Progenitor cell of endocrine pancreas (in vitro differentiated cells): ENCODE measurements at regions not wholly inside any gene's neighbourhood (a gene's known extent, or its start where the extent isn't known, plus 50 kb on each side); places are given as distances from the start of the nearest gene placed in this dataset.

Source experiments
- DNase-seq: peaks from one replicate; pipeline ENCODE4 v3.0.0; 2021; ENCODE audit warnings: low spot score; ENCODE audit not compliant: unreplicated experiment
- H3K27ac Mint-ChIP-seq: 2 replicates; pipeline ENCODE4 v1.8.0; 2021; ENCODE audit warnings: mild to moderate bottlenecking, moderate library complexity, mixed read lengths
- H3K27me3 Mint-ChIP-seq: 2 replicates; pipeline ENCODE4 v1.8.0; 2021; ENCODE audit warnings: mixed read lengths
- H3K36me3 Mint-ChIP-seq: 2 replicates; pipeline ENCODE4 v1.8.0; 2022; ENCODE audit warnings: mixed read lengths; ENCODE audit not compliant: insufficient read depth
- H3K4me1 Mint-ChIP-seq: 2 replicates; pipeline ENCODE4 v1.8.0; 2021; ENCODE audit warnings: low read depth, mixed read lengths
- H3K4me3 Mint-ChIP-seq: 2 replicates; pipeline ENCODE4 v1.8.0; 2021; ENCODE audit warnings: low read depth, mild to moderate bottlenecking, moderate library complexity, mixed read lengths
- H3K9me3 Mint-ChIP-seq: 2 replicates; pipeline ENCODE4 v1.8.0; 2021; ENCODE audit warnings: low read depth, mixed read lengths
- TF ChIP-seq, protein P1 (sequence below): fragments of 200-600 bp; sonication (generic); IDR thresholded peaks from one replicate; pipeline ENCODE4 v1.5.0; 2021; ENCODE audit warnings: antibody characterized with exemption, mild to moderate bottlenecking; ENCODE audit not compliant: unreplicated experiment

GRCh38 chr7:41489885-41490284 lies 213.0 kb downstream of the INHBA start:
- no peak for DNase-seq
- TF ChIP-seq, protein P1, sequence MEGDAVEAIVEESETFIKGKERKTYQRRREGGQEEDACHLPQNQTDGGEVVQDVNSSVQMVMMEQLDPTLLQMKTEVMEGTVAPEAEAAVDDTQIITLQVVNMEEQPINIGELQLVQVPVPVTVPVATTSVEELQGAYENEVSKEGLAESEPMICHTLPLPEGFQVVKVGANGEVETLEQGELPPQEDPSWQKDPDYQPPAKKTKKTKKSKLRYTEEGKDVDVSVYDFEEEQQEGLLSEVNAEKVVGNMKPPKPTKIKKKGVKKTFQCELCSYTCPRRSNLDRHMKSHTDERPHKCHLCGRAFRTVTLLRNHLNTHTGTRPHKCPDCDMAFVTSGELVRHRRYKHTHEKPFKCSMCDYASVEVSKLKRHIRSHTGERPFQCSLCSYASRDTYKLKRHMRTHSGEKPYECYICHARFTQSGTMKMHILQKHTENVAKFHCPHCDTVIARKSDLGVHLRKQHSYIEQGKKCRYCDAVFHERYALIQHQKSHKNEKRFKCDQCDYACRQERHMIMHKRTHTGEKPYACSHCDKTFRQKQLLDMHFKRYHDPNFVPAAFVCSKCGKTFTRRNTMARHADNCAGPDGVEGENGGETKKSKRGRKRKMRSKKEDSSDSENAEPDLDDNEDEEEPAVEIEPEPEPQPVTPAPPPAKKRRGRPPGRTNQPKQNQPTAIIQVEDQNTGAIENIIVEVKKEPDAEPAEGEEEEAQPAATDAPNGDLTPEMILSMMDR = no peak
- Mint-ChIP-seq H3K4me3 (no peak overlapping the region), H3K4me1 (no peaks in the 10 kb centered on the region), H3K36me3 (no peaks in the 10 kb centered on the region), H3K27me3 (no peaks in the 10 kb centered on the region), H3K27ac (no peak overlapping the region), H3K9me3 (no peaks in the 10 kb centered on the region)

GRCh38 chr7:41487229-41487940 lies 215.5 kb downstream of the INHBA start:
- TF ChIP-seq, protein P1 = no peak
- H3K27ac Mint-ChIP-seq = no peak overlapping the region

GRCh38 chr7:41481353-41481752 lies 221.5 kb downstream of the INHBA start:
- H3K27me3 Mint-ChIP-seq = no peaks in the 10 kb centered on the region
- H3K36me3 Mint-ChIP-seq = no peaks in the 10 kb centered on the region
- H3K27ac Mint-ChIP-seq = no peak overlapping the region
- no peak for DNase-seq
- no peak overlapping the region for H3K4me3 Mint-ChIP-seq
- H3K9me3 Mint-ChIP-seq = peaks cover 19% of the 10 kb centered on the region
- TF ChIP-seq, protein P1 = no peak
- H3K4me1 Mint-ChIP-seq = peaks cover 1% of the 10 kb centered on the region

More at GRCh38 chr7:41487229-41487940, 215.5 kb downstream of the INHBA start:
- DNase-seq = no peak
- no peak overlapping the region for H3K4me3 Mint-ChIP-seq
- H3K4me1 Mint-ChIP-seq = no peaks in the 10 kb centered on the region
- H3K9me3 Mint-ChIP-seq = peaks cover 4% of the 10 kb centered on the region
- H3K27me3 Mint-ChIP-seq = no peaks in the 10 kb centered on the region
- no peaks in the 10 kb centered on the region for H3K36me3 Mint-ChIP-seq

DNA sequence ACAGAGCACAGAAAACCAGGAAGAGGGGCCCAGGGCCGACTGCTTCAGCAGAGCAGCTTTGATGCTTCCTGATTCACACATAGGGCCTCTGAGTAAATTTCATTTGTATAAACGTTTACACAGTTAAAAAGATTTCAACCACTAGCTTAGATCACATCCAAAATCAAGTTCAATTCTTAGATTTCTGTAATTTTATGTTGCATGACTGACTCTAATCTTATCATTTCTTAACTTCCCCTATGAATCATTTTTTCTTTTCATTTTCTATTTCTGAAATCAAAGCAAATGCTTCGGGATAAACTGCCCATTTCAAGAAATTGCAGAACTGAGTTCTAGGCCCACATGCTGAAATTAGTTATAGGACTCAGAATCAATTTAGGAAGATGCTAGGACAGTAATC lies 224.7 kb downstream of the INHBA start:
- Mint-ChIP-seq H3K4me3 (no peak overlapping the region), H3K4me1 (peaks cover 1% of the 10 kb centered on the region), H3K36me3 (no peaks in the 10 kb centered on the region), H3K27me3 (no peaks in the 10 kb centered on the region), H3K27ac (no peak overlapping the region), H3K9me3 (peaks cover 15% of the 10 kb centered on the region)
- DNase-seq = no peak
- TF ChIP-seq, protein P1 = no peak

DNA sequence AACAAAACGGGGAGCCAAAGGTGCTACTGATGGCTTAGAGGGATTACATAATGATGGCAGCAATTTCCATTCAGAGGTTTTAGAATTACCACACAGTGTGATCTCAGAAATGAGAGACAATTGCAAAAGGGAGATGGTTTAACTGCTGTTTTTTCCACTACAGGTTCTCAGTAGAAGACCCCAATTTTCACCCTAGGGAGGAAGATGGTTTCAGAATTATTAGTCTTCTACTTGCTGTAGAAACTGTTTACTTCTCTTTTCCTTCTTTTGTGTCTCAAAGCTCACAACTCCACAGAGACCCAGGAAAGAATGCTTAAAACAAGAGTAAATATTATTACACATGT lies 226.5 kb downstream of the INHBA start:
- Mint-ChIP-seq H3K4me1 (peaks cover 1% of the 10 kb centered on the region), H3K4me3 (no peak overlapping the region), H3K27me3 (no peaks in the 10 kb centered on the region), H3K36me3 (no peaks in the 10 kb centered on the region), H3K9me3 (peaks cover 12% of the 10 kb centered on the region), H3K27ac (no peak overlapping the region)
- no peak for DNase-seq
- TF ChIP-seq, protein P1 = no peak
